ENCODE measurements at regions not wholly inside any gene's neighbourhood (a gene's known extent, or its start where the extent isn't known, plus 50 kb on each side); places are given as distances from the start of the nearest gene placed in this dataset.

- TF ChIP-seq FOSL2 (IDR thresholded peaks at IDR 0.05; ENCODE audit: borderline replicate concordance, low read depth) = no peak
- no peak for TF ChIP-seq USF1 (IDR thresholded peaks at IDR 0.05; ENCODE audit: borderline replicate concordance, low read depth)
- TF ChIP-seq ELF1 (IDR thresholded peaks at IDR 0.05) = no peak
- no peak for TF ChIP-seq FOXM1 (IDR thresholded peaks at IDR 0.05; ENCODE audit: low read depth)
- no peak for TF ChIP-seq MAX (IDR thresholded peaks at IDR 0.05; ENCODE audit: low read depth)
- no peak for TF ChIP-seq SMC3 (IDR thresholded peaks at IDR 0.05; ENCODE audit: low read depth, low read length)
- no peak for TF ChIP-seq PBX3 (IDR thresholded peaks at IDR 0.05)
- TF ChIP-seq YY1 (IDR thresholded peaks at IDR 0.05; ENCODE audit: low read depth) = no peak
- TF ChIP-seq MEF2A (IDR thresholded peaks at IDR 0.05; ENCODE audit: borderline replicate concordance, low read depth) = no peak
- TF ChIP-seq MXI1 (IDR thresholded peaks at IDR 0.05; ENCODE audit: low read depth, low read length) = no peak
- TF ChIP-seq ZBTB33 (IDR thresholded peaks at IDR 0.05; ENCODE audit: borderline replicate concordance, low read depth) = no peak
- TF ChIP-seq FOXJ3 (CRISPR knock-in tag; IDR thresholded peaks at IDR 0.05) = no peak
- TF ChIP-seq POLR2AphosphoS5 (IDR thresholded peaks at IDR 0.05; ENCODE audit: low read depth, low read length) = no peak
- no peak for TF ChIP-seq JUND (IDR thresholded peaks at IDR 0.05)
- no peak for TF ChIP-seq GATA2 (CRISPR knock-in tag; IDR thresholded peaks at IDR 0.05)
- TF ChIP-seq SIN3A (IDR thresholded peaks at IDR 0.05; ENCODE audit: borderline replicate concordance, low read depth, low read length) = no peak
- TF ChIP-seq GABPA (IDR thresholded peaks at IDR 0.05; ENCODE audit: low read depth) = no peak
- no peak for TF ChIP-seq USF2 (IDR thresholded peaks at IDR 0.05; ENCODE audit: borderline replicate concordance, low read depth, low read length)
- TF ChIP-seq EZH2phosphoT487 (IDR thresholded peaks at IDR 0.05; ENCODE audit: borderline replicate concordance, low read depth) = no peak
- Histone ChIP-seq H3K9me2 (no peaks in the 10 kb centered on the region), H3K27ac (ENCODE audit: low read depth in 2 of 2, low read length in 1 of 2) (peak overlapping the region in 1 of 2 experiments; percentile 31; a peak in 1 of 4 replicates), H3F3A (replicated peaks; ENCODE audit: insufficient read depth) (peaks cover 15% of the 10 kb centered on the region), H3K27me3 (ENCODE audit: insufficient read depth) (no peaks in the 10 kb centered on the region), H3K4me1 (ENCODE audit: control insufficient read depth in 1 of 2, insufficient read depth in 2 of 2, low read depth in 1 of 2, low read length in 1 of 2) (peaks cover 13 to 25% of the 10 kb centered on the region in 2 experiments; a peak in 3 of 4 replicates), H3K9me3 (no peaks in the 10 kb centered on the region), H3K36me3 (replicated peaks in 1 of 2; ENCODE audit: control insufficient read depth in 1 of 2, insufficient read depth in 2 of 2, low read length in 1 of 2) (peaks cover 0 to 34% of the 10 kb centered on the region in 2 experiments), H3K4me3 (ENCODE audit: low read depth in 2 of 2, low read length in 1 of 2) (no peak overlapping the region), H3K4me2 (0 out of 2 replicates have a peak overlapping the region, but pooled peaks have one; percentile 47), H4K20me1 (ENCODE audit: insufficient read depth) (no peaks in the 10 kb centered on the region; the same call in 1 of the 2 replicates), H3K9ac (0 out of 2 replicates have a peak overlapping the region, but pooled peaks have one; percentile 43), H3K79me2 (ENCODE audit: insufficient read depth) (no peaks in the 10 kb centered on the region), H2AFZ (ENCODE audit: low read depth) (no peak overlapping the region; the same call in 1 of the 2 replicates)
- WGBS (ENCODE audit: low lambda C conversion rate) = 93% methylated on average over 8 of the region's 8 CpGs
- ChIA-PET POLR2A (no interaction called here), CTCF (interaction anchor here (0.6 to 9.2 kb wide), 131 partner anchors 9 to 1610 kb away, joined by 3 to 136 read pairs (median 4); partner anchors contain the start of gene PLXNA4)
- DNase-seq = no peak
Observed at GRCh38 chr7:131944556-131945069, 388.2 kb upstream of the PODXL start.

Data from SK-N-SH (cell line).